Ovary (tissue), 7 donors: ENCODE measurements at regions not wholly inside any gene's neighbourhood (a gene's known extent, or its start where the extent isn't known, plus 50 kb on each side); places are given as distances from the start of the nearest gene placed in this dataset.

Experiments
- DNase-seq, 5 donors: peaks; one replicate each; pipeline ENCODE4 v3.0.0-alpha.2; 2019 to 2020
- H3K27ac ChIP-seq, 2 donors: fragments of 200-600 bp; one replicate each; pipeline versions ENCODE4 v1.5.1 to v1.8.0; 2019 to 2022
- H3K27me3 ChIP-seq: fragments of 200-600 bp; one replicate; pipeline ENCODE4 v1.8.0; 2022
- H3K36me3 ChIP-seq: fragments of 200-600 bp; sonication (generic); one replicate; pipeline ENCODE4 v1.5.1; 2019
- H3K4me1 ChIP-seq: one replicate; pipeline ENCODE4 v1.8.1; 2013; ENCODE audit warnings: mild to moderate bottlenecking, moderate library complexity; ENCODE audit not compliant: insufficient read depth
- H3K4me3 ChIP-seq: fragments of 200-600 bp; sonication (generic); one replicate; pipeline ENCODE4 v1.5.1; 2017
- H3K9me3 ChIP-seq, 2 donors: fragments of 200-600 bp in 1 of 2; sonication (generic) in 1 of 2; one replicate each; pipeline versions ENCODE4 v1.5.1 to v1.8.1; 2013 to 2019; ENCODE audit warnings: mild to moderate bottlenecking in 1 of 2, moderate library complexity in 1 of 2
- CTCF ChIP-seq, 3 donors: fragments of 450-650 bp in 2 of 3; fragments of 200-600 bp in 1 of 3; IDR thresholded peaks; one replicate each; pipeline versions ENCODE4 v1.5.1 to v1.8.0; 2016 to 2022; ENCODE audit warnings: antibody characterized with exemption in 3 of 3, mild to moderate bottlenecking in 1 of 3
- EP300 ChIP-seq: sonication (generic); formaldehyde crosslinking; IDR thresholded peaks from one replicate; pipeline ENCODE4 v1.6.1; 2017; ENCODE audit warnings: antibody characterized with exemption
- POLR2A ChIP-seq: fragments of 450-650 bp; IDR thresholded peaks from one replicate; pipeline ENCODE4 v1.6.1; 2017; ENCODE audit warnings: antibody characterized with exemption, mild to moderate bottlenecking, moderate library complexity
- WGBS, 3 donors: extraction: QIAGEN DNeasy Blood & Tissue Kit in 1 of 3; methylation state at CpG; one replicate each; pipeline versions ENCODE4 v1.1.5 to v1.1.7; 2013 to 2017; 5-methylcytosine and 5-hydroxymethylcytosine counted together
- intact Hi-C, 4 donors: fragments of 100-400 bp; cut with DNase I; formaldehyde crosslinking; loops; one replicate each; pipeline versions ENCODE4 v1.11.0 to v1.15.1; 2022 to 2023
- donor health status: DM: no; HTN: no; CAD: no; lungs with moderate emphysema.
- donor health status: DM: no; HTN: no; CAD: no.
- donor health status: Bipolar disorder and iron deficiency.
- donor health status: DM: no; HTN: no; CAD: no.
- donor health status: DM: yes; HTN: yes; CAD: no.

DNA sequence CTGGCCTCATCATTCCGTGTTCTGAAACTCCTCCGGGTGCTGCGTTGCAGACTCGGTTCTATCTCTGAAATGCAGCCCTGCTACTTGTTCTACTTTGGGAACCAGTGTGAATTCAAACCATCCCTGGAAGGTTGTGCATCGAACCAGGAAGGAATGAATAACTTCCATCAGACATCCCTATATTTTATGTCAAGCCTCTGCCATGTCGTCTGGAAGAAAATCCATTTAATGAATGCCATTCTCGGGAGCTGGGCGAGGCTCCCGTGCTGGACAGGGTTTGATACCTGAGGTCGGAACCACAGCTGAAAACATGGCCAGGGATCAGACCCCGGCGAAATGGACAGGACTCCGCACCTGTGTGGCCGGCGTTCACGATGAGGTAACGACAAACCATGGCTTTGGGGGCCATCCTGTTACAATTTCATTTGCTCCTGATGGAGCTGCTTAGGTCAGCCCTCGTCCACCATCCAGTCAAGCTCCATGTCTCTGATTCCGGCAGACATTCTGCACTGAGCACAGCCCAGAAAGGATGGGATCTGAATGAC lies 821.6 kb downstream of the GALR1 start:
- TF ChIP-seq POLR2A (no peak), EP300 (no peak), CTCF (IDR thresholded peaks at IDR 0.05) (no peak)

DNA sequence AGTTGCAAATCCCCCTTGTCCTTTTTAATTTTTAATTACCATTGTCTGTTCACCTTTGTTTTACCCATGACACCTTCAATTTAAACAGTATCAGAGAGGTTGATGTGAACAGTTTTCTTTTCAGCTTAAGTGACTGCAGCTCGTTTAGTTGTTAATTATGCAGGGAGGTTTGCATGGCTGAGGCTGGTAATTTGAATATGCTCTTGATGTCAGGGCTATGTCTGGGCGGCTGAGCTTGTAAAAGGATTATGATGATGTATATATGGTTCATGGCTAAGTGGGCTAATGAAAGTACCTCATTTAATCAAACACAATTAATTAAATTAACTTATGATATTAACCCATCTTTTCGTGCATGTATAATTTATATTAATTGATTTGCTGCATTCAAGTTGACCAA lies 822.1 kb downstream of the GALR1 start:
- H3K9me3 ChIP-seq: no peaks in the 10 kb centered on the region
- H3K27ac ChIP-seq: no peak overlapping the region
- no peak overlapping the region for H3K4me3 ChIP-seq
- WGBS, 3 donors: 73 to 82% (median 77%) methylated on average over 3 of the region's 3 CpGs
- H3K36me3 ChIP-seq: no peaks in the 10 kb centered on the region
- H3K27me3 ChIP-seq: no peaks in the 10 kb centered on the region
- H3K4me1 ChIP-seq: no peaks in the 10 kb centered on the region
- intact Hi-C loops: no loop called here
- no peak for TF ChIP-seq EP300
- TF ChIP-seq POLR2A: no peak
- TF ChIP-seq CTCF (IDR thresholded peaks at IDR 0.05): no peak
- no peak for DNase-seq

More for the DNA sequence above, 821.6 kb downstream of the GALR1 start:
- Histone ChIP-seq H3K36me3 (no peaks in the 10 kb centered on the region), H3K4me1 (no peaks in the 10 kb centered on the region), H3K9me3 (no peaks in the 10 kb centered on the region), H3K27me3 (no peaks in the 10 kb centered on the region), H3K4me3 (no peak overlapping the region), H3K27ac (no peak overlapping the region)
- 81 to 86% (median 84%) methylated on average over 19 of the region's 19 CpGs for WGBS, 3 donors
- intact Hi-C loops: no loop called here
- DNase-seq: no peak

GRCh38 chr18:78072375-78072774 lies 822.7 kb downstream of the GALR1 start:
- DNase-seq: no peak
- intact Hi-C loops: no loop called here
- Histone ChIP-seq H3K4me1 (no peaks in the 10 kb centered on the region), H3K27me3 (no peaks in the 10 kb centered on the region), H3K4me3 (no peak overlapping the region), H3K27ac (no peak overlapping the region), H3K9me3 (no peaks in the 10 kb centered on the region), H3K36me3 (no peaks in the 10 kb centered on the region)
- WGBS, 3 donors: 48 to 61% (median 54%) methylated on average over 14 of the region's 14 CpGs
- TF ChIP-seq CTCF (IDR thresholded peaks at IDR 0.05) (no peak), POLR2A (no peak), EP300 (no peak)

GRCh38 chr18:78073275-78073674 lies 823.6 kb downstream of the GALR1 start:
- WGBS, 3 donors: 25 to 36% (median 28%) methylated on average over 5 of the region's 5 CpGs
- H3K36me3 ChIP-seq: no peaks in the 10 kb centered on the region
- no peak for DNase-seq
- no peak overlapping the region for H3K27ac ChIP-seq
- no peaks in the 10 kb centered on the region for H3K9me3 ChIP-seq
- no peak for TF ChIP-seq POLR2A
- TF ChIP-seq CTCF (IDR thresholded peaks at IDR 0.05): no peak
- no peak for TF ChIP-seq EP300
- H3K4me1 ChIP-seq: no peaks in the 10 kb centered on the region
- no peaks in the 10 kb centered on the region for H3K27me3 ChIP-seq
- no peak overlapping the region for H3K4me3 ChIP-seq
- intact Hi-C loops: no loop called here
